ENCODE measurements at regions not wholly inside any gene's neighbourhood (a gene's known extent, or its start where the extent isn't known, plus 50 kb on each side); places are given as distances from the start of the nearest gene placed in this dataset.

GRCh38 chr18:38386146-38386545 is 820.5 kb upstream of the CELF4 start:
- no peaks in the 10 kb centered on the region for H4K20me1 ChIP-seq (ENCODE audit: low read length)
- H3K27ac ChIP-seq (ENCODE audit: low read length), result no peak overlapping the region
- H3K9me3 ChIP-seq (ENCODE audit: low read length), result no peaks in the 10 kb centered on the region
- H3F3A ChIP-seq (ENCODE audit: low read length, unreplicated experiment), result no peaks in the 10 kb centered on the region
- ChIA-PET CTCF (no interaction called here), POLR2A (ENCODE audit: unreplicated experiment) (no interaction called here)
- no peaks in the 10 kb centered on the region for H3K4me1 ChIP-seq (ENCODE audit: insufficient read depth, low read length)
- no peak for TF ChIP-seq CTCF (conservative IDR thresholded peaks at IDR 0.05; ENCODE audit: low read depth, low read length)
- TF ChIP-seq EZH2 (IDR thresholded peaks at IDR 0.05; ENCODE audit: low read length, unreplicated experiment), result no peak
- no peak for TF ChIP-seq EZH2phosphoT487 (IDR thresholded peaks at IDR 0.05; ENCODE audit: borderline replicate concordance, low read length)
- H3K9ac ChIP-seq (ENCODE audit: low read length), result no peak overlapping the region
- no peak overlapping the region for H3K4me2 ChIP-seq (ENCODE audit: low read length)
- no peak overlapping the region for H3K4me3 ChIP-seq (ENCODE audit: low read length)
- no peak overlapping the region for H2AFZ ChIP-seq (ENCODE audit: low read length)
- DNase-seq, result no peak
- intact Hi-C loops (cut with micrococcal nuclease), result no loop called here
- no TSS peak for BruUV-seq (replicated peaks)
- no peaks in the 10 kb centered on the region for H3K36me3 ChIP-seq (ENCODE audit: low read depth, low read length)
- no peak for ATAC-seq
- no peaks in the 10 kb centered on the region for H3K9me2 ChIP-seq (replicated peaks; ENCODE audit: low read length)
- H3K79me2 ChIP-seq (ENCODE audit: low read length), result no peaks in the 10 kb centered on the region
- H3K27me3 ChIP-seq (ENCODE audit: low read length), result no peaks in the 10 kb centered on the region

- H3K4me2 ChIP-seq (ENCODE audit: low read length), result no peak overlapping the region
- H2AFZ ChIP-seq (ENCODE audit: low read length), result no peak overlapping the region
- no peaks in the 10 kb centered on the region for H3K27me3 ChIP-seq (ENCODE audit: low read length)
- ChIA-PET CTCF (no interaction called here), POLR2A (ENCODE audit: unreplicated experiment) (no interaction called here)
- no peaks in the 10 kb centered on the region for H3F3A ChIP-seq (ENCODE audit: low read length, unreplicated experiment)
- no peak overlapping the region for H3K27ac ChIP-seq (ENCODE audit: low read length)
- H3K36me3 ChIP-seq (ENCODE audit: low read depth, low read length), result no peaks in the 10 kb centered on the region
- H3K79me2 ChIP-seq (ENCODE audit: low read length), result no peaks in the 10 kb centered on the region
- no peaks in the 10 kb centered on the region for H3K9me2 ChIP-seq (replicated peaks; ENCODE audit: low read length)
- BruUV-seq (replicated peaks), result no TSS peak
- ATAC-seq (no peak; the same call in 1 of the 2 replicates), DNase-seq (no peak)
- H3K4me3 ChIP-seq (ENCODE audit: low read length), result no peak overlapping the region
- no peaks in the 10 kb centered on the region for H4K20me1 ChIP-seq (ENCODE audit: low read length)
- TF ChIP-seq EZH2phosphoT487 (IDR thresholded peaks at IDR 0.05; ENCODE audit: borderline replicate concordance, low read length), result no peak
- no peak for TF ChIP-seq EZH2 (IDR thresholded peaks at IDR 0.05; ENCODE audit: low read length, unreplicated experiment)
- no peak for TF ChIP-seq CTCF (conservative IDR thresholded peaks at IDR 0.05; ENCODE audit: low read depth, low read length)
- H3K9ac ChIP-seq (ENCODE audit: low read length), result no peak overlapping the region
- intact Hi-C loops (cut with micrococcal nuclease), result no loop called here
- no peaks in the 10 kb centered on the region for H3K9me3 ChIP-seq (ENCODE audit: low read length)
- no peaks in the 10 kb centered on the region for H3K4me1 ChIP-seq (ENCODE audit: insufficient read depth, low read length)
These were observed 804.4 kb upstream of the CELF4 start for GRCh38 chr18:38369772-38370690.

GRCh38 chr18:38368886-38369285 is 803.3 kb upstream of the CELF4 start:
- no TSS peak for BruUV-seq (replicated peaks)
- TF ChIP-seq EZH2 (IDR thresholded peaks at IDR 0.05; ENCODE audit: low read length, unreplicated experiment), result no peak
- no peak for TF ChIP-seq EZH2phosphoT487 (IDR thresholded peaks at IDR 0.05; ENCODE audit: borderline replicate concordance, low read length)
- no peak for TF ChIP-seq CTCF (conservative IDR thresholded peaks at IDR 0.05; ENCODE audit: low read depth, low read length)
- H3K27me3 ChIP-seq (ENCODE audit: low read length), result no peaks in the 10 kb centered on the region
- H3F3A ChIP-seq (ENCODE audit: low read length, unreplicated experiment), result no peaks in the 10 kb centered on the region
- CTCF ChIA-PET, result no interaction called here
- no peak overlapping the region for H2AFZ ChIP-seq (ENCODE audit: low read length)
- no peak overlapping the region for H3K4me3 ChIP-seq (ENCODE audit: low read length)
- no peaks in the 10 kb centered on the region for H3K9me2 ChIP-seq (replicated peaks; ENCODE audit: low read length)
- no peaks in the 10 kb centered on the region for H3K4me1 ChIP-seq (ENCODE audit: insufficient read depth, low read length)
- intact Hi-C loops (cut with micrococcal nuclease), result no loop called here
- no peaks in the 10 kb centered on the region for H3K9me3 ChIP-seq (ENCODE audit: low read length)
- no peak overlapping the region for H3K27ac ChIP-seq (ENCODE audit: low read length)
- no peak overlapping the region for H3K9ac ChIP-seq (ENCODE audit: low read length)
- H3K79me2 ChIP-seq (ENCODE audit: low read length), result no peaks in the 10 kb centered on the region
- H4K20me1 ChIP-seq (ENCODE audit: low read length), result no peaks in the 10 kb centered on the region
- POLR2A ChIA-PET (ENCODE audit: unreplicated experiment), result no interaction called here
- no peak overlapping the region for H3K4me2 ChIP-seq (ENCODE audit: low read length)
- H3K36me3 ChIP-seq (ENCODE audit: low read depth, low read length), result no peaks in the 10 kb centered on the region
- DNase-seq, result peak; percentile 1
- no peak for ATAC-seq
